GM18858 (cell line): ENCODE measurements at regions not wholly inside any gene's neighbourhood (a gene's known extent, or its start where the extent isn't known, plus 50 kb on each side); places are given as distances from the start of the nearest gene placed in this dataset.
"Not testable (repeated sequence)": the region's sequence is repeated elsewhere in the genome, so short reads cannot be mapped to it uniquely, and the experiment has no call there.

Experiments
- ATAC-seq: cut with Tn5 transposase; IDR thresholded peaks from one replicate; pipeline ENCODE4 v1.9.1; 2021; ENCODE audit not compliant: unreplicated experiment

DNA sequence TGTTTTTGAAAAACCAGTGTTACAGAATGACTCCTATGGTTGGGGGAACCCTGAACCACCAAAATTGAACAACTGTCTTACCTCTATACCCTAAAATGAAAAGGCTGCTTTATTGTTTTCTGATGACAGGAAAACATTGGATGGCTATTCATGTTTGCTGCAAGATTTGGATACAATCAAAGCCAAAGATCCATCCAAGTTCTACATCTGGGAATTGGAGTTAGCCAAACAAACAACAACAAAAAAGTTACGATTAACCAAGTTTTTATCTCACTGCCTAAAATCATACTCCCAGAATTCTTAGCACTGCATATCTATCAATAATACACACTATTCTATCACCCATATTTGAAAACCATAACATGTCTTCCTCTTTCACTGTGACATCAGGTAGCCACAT is 349.7 kb upstream of the SLC7A11 start:
- ATAC-seq = no peak

GRCh38 chr4:138588501-138588900 is 346.4 kb upstream of the SLC7A11 start:
- no peak for ATAC-seq

GRCh38 chr4:138579146-138579545 is 337.0 kb upstream of the SLC7A11 start:
- no peak for ATAC-seq

- not testable (repeated sequence) for ATAC-seq
Measured at GRCh38 chr4:138577826-138578225, 335.7 kb upstream of the SLC7A11 start.

DNA sequence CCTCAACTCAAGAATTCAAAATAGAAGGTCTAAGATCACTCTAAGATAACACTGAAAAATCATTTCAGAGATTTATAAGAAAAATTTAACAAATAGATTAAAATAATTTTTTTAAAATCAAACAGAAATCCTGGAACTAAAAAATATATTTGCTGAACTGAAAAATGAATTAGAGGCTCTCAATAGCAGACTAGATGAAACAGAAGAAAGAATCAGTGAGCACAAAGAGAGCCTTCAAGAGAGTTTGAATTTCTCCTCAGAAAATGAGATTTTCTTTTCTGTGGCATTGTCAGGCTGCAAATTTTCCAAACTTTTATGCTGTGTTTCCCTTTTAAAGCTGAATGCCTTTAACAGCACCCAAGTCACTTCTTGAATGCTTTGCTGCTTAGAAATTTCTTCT is 335.0 kb upstream of the SLC7A11 start:
- ATAC-seq = no peak

DNA sequence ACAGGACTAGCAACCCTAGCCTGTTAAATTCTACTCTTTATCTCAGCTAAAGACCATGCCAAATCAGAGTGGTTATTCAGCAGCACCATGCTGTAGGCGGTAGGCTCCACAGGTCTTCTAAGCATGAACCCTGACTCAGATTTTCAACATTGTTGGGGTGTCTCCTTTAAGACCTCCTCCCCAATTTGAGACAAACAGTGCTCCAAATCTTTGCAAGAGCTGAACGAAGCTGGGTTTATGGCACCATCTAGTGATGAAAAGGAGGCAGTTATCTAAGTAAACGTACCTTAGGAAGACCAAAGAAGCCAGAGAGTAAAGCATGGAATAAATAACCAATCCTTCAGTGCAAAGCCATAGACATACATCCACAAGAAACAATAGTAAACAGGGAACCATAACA is 334.5 kb upstream of the SLC7A11 start:
- no peak for ATAC-seq

- no peak for ATAC-seq
Measured at GRCh38 chr4:138573246-138573645, 331.1 kb upstream of the SLC7A11 start.

- no peak for ATAC-seq
Measured at GRCh38 chr4:138572007-138572406, 329.9 kb upstream of the SLC7A11 start.

DNA sequence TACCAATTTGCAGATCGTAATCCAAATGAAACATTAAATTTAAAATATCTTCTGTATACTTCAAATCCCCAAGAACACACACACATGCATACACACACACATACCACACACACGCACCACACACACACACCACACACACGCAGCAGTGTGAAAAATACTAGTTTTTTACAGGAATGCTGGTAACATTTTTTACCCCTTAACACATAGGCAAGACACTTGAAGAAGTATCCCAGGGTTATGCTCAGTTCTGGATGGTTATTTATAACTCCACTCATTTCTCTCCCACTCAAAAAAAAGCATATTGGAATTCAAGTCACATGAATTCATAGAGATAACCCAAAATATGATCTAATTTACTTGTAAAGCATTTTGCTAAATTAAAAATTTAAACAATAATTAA is 325.5 kb upstream of the SLC7A11 start:
- no peak for ATAC-seq

- ATAC-seq = no peak
Measured at GRCh38 chr4:138565576-138565975, 323.4 kb upstream of the SLC7A11 start.

DNA sequence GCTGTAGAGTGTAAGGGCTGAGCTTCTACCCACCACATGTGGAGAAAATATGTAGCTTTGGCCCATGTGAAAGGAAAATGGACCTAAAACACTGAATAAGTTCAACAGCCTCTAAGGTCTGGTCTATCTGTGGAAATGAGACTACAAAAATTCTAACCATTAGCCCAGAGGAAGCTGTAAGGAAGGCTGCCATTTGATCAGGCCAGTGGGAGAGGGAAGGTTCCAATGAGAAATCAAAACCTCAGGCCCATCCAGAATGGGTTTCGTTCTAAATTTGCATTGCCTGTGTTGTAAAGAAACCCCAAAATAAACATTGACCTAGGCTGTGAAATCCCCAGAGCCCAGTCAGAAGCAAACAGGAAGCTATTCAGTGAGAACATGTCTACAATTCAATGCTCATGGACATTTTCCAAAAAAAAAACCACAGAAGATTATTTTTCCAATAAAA is 320.4 kb upstream of the SLC7A11 start:
- ATAC-seq = peak; percentile 61

GRCh38 chr4:138561906-138562305 is 319.8 kb upstream of the SLC7A11 start:
- no peak for ATAC-seq

DNA sequence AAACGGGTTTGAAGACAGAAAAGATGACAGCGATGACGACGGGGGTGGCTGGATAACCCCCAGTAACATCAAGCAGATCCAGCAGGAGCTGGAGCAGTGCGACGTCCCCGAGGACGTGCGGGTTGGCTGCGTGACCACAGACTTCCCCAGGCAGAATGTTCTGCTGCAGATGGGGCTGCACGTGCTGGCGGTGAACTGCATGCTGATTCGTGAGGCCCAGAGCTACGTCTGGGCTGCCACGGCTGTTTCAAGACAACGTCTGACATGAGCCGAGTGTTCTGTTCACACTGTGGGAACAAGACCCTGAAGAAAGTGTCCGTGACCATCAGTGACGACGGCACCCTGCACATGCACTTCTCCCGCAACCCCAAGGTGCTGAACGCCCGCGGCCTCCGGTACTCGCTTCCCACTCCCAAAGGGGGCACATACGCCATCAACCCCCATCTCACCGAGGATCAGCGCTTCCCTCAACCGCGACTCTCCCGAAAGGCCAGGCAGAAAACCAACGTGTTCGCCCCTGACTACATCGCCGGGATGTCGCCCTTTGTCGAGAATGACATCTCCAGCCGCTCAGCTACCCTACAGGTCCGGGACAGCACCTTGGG is 319.2 kb upstream of the SLC7A11 start:
- no peak for ATAC-seq

DNA sequence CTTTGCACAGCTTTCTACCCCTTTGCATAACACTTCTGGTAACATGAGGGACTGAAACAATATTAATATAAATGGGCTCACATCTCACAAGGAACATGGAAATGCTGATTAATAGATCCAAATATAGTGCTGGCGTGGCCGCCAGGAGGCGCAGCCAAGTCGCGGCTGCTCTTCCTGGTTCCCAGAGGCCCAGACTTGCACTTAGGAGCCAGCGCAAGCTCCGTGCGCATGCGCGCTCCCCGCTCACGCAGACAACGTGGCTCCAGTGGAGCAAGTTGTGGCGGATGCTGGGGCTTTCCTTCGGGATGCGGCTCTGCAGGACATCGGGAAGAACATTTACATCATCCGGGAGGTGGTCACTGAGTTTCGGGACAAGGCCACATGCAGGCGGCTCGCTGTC is 318.3 kb upstream of the SLC7A11 start:
- no peak for ATAC-seq

GRCh38 chr4:138558886-138559285 is 316.7 kb upstream of the SLC7A11 start:
- ATAC-seq = no peak

DNA sequence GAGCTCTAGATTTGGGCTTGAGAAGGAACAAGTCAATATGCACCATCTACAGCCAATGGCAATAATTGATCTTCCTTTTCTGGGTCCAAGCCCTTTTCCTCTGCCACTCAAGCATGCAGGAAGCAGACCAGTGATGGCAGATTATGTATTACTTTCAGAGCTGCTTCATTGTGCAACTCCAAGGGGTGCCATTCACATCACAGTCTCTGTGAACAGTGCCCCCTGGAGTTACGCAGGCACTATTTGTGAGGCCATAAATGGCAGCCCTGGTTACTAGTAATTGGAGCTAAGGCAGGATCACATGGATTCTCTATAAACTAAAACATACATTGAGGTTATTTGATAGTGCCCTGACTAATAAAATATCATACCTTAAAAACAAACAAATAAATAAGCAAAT is 313.4 kb upstream of the SLC7A11 start:
- ATAC-seq = no peak

- ATAC-seq = no peak
Measured at GRCh38 chr4:138555108-138555507, 313.0 kb upstream of the SLC7A11 start.

DNA sequence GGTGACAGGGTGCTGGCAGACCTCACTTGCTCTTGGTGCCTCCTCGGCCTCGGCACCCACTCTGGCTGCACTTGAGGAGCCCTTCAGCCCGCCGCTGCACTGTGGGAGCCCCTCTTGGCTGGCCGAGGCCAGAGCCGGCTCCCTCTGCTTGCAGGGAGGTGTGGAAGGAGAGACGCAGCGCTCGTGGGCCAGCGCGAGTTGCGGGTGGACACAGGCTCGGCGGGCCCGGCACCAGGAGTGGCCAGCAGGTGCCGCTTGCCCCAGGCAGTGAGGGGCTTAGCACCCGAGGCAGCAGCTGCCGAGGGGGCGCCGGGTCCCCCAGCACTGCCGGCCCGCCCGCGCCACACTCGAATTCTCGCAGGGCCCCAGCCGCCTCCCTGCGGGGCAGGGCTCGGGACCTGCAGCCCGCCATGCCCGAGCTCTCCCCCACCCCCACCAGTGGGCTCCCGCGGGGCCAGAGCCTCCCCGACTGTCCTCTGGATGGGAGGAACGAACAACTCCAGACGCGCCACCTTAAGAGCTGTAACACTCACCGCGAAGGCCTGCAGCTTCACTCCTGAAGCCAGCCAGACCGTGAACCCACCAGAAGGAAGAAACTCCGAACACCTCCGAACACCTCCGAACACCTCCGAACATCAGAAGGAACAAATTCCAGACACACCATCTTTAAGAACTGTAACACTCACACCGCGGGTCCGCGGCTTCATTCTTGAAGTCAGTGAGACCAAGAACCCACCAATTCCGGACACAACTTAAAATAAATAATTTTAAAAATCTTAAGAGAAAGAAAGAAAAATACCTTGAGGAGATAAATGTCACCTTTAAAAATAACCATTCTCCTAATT is 311.1 kb upstream of the SLC7A11 start:
- no peak for ATAC-seq

DNA sequence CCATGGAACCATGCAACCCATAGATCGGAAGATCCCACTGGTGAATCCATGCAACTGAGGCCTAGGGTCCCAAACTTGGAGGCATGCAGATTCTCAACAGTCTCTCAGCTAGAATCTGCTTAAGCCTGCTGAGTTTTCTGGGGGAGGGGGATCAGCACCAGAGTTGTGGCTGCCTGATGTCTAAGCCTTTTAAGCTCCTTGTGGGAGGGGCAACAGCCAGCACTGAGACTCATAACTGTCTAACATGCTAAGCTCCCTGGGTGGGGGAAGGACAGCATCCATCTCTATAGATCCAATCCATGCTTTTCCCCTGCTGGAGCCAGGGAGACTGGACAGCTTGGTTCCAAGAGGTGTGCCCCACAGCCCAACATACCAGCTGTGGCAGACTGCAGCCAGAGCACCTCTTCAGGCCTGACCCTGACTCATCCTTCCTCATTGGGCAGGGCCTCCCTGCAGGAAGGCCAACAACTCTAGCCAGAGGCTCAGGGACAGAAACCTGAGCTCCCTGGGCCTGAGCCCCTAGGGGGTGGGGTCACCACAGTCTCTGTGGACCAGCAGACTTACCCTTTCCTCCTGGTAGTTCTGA is 300.1 kb upstream of the SLC7A11 start:
- no peak for ATAC-seq

DNA sequence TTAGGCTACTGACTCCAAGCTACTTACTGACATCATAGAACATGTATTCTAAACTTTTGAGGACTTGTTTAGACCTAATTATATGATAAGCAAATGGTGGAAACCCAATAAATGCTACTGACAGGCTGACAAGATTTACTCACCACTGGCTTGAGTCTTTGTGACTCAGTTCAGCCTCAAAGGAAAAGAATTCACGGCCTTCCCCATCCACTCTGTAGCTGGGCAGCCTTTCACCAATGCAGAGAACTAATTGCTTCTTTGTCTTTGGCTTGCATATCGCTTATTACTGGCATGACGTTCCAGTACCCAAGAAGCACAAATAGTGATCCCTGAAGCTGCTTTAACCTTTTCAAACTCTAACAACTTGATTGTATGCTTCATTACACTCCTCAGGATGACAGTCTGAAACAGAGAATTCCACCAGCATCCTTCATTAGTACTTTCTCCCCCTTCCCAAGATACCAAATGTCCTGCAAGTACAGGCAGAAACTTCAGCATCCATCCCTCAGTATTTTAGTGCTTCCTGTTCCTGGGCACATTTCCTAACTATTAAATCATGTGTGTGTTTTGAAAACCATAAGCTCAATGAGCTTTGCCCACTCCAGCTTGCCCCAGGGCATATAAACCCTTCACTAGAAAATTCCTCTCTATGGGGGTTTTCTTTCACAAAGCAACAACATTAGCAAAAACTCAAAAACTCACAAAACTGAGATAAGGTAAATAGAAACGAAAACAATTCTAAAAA is 298.1 kb upstream of the SLC7A11 start:
- no peak for ATAC-seq

DNA sequence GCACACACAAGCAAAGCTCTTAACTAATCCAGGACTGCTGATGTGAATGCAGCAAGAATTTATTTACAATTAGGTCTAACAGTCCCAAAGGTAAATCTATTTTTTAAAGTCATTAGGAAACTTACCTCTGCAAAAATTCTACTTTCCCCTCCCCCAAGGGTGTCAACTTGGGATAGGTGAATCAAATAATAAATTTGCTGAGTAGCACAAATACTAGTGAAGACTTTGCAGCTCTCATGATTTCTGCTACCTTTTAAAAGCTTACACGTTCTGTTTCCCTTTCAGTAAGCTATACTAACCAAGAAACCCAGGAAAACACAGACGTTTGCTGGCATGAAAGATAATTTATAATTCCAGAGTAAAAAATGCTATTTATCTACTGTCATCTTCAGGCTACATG is 296.6 kb upstream of the SLC7A11 start:
- no peak for ATAC-seq
